Fibroblast of skin of right biceps (primary cell): ENCODE measurements at regions not wholly inside any gene's neighbourhood (a gene's known extent, or its start where the extent isn't known, plus 50 kb on each side); places are given as distances from the start of the nearest gene placed in this dataset.
"Not testable (repeated sequence)": the region's sequence is repeated elsewhere in the genome, so short reads cannot be mapped to it uniquely, and the experiment has no call there.

Experiments used
- DNase-seq: peaks from one replicate; pipeline ENCODE4 v3.0.0-alpha.2; 2013

- DNase-seq: no peak
These were observed 54.9 kb downstream of the NKX2-1 start for GRCh38 chr14:36465178-36465577.

GRCh38 chr14:36462890-36463289, 57.1 kb downstream of the NKX2-1 start:
- no peak for DNase-seq

DNA sequence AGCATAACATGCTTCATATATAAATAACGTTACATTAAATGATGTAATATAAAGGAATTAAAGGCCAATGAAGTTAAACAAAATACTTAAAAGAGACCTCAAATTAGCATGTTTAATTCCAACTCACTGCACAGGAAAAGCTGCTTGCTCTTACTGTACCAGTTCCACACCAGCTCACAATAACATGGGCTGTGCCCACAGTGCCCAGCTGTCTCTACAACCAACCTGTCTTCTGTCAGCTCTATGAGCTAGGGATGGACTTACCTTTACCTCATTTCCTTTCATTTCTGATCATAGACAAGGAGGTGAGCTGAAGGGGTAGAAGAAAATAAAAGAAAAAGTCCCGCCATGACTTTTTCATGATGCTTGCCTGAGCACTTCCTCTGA, 64.8 kb downstream of the NKX2-1 start:
- DNase-seq: no peak

DNA sequence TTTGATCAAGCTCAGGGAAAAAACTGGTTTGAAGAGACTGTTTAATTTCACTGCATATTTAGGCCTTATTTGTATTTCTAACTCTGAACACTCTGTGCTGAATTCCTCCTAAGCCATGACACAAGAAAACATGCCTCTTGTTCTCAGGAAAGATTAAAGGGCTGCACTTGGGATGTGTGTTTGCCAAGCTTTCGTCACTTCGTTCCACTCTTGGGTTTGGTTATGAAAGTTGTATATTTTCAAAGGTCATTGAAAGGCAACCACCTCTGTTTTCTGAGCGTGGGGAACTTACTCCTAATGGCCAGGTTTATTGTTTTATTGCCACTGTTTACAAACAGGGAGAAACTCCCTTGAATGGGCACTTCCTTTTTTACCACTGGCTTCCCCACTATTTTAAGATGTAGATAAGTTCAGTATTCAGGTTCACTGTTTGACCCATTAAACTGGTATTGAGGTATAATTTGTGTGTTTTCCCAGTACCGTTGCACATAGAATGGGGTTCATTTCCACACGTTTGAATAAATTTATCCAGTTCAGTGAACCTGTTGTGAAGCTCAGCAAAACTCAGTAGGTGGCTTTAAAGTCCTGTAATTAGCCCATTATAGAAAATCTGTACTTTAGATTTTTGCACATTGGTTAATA, 65.3 kb downstream of the NKX2-1 start:
- no peak for DNase-seq

GRCh38 chr14:36452860-36453259, 67.2 kb downstream of the NKX2-1 start:
- DNase-seq: no peak

- no peak for DNase-seq
These were observed 68.5 kb downstream of the NKX2-1 start for GRCh38 chr14:36451310-36452065.

- DNase-seq: no peak
These were observed 69.5 kb downstream of the NKX2-1 start for GRCh38 chr14:36450550-36450949.

DNA sequence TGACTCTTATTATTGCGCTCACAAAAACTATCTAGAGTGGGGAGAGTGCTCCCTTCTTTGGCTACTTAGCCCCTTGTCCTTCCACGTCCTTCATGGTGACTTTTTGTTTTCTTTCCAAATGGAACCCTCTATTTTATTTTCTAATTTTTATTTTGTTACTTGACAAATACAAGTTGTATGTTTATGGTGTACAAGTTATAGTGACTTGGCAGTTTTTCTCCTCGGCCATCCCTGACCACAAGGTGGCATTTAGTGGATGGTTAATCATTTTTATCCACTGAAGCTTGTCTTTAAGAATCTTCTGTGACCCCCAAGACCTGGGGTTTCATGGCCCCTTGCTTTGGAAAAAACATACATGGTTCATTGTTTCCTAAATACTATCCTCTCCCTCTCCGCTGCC, 70.1 kb downstream of the NKX2-1 start:
- DNase-seq: no peak

DNA sequence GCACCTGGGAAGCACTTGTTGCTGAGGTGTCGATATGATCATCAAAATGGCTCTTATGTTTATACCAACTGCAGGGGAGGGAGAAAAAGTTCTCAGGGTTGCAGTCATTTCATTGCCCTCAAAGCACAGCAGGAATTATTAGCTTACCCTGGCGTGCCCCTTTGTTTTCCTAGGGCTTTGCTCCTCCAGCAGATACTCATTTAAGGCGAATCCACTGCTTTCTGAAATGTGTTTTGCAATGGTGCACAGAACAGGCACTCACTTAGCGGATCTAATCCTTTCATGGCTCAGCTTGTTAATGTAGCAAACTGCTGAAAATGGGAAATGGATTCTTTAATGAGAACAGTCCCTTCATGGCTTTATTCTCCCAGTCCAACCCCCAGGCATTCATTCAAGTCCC, 76.7 kb downstream of the NKX2-1 start:
- DNase-seq: no peak

DNA sequence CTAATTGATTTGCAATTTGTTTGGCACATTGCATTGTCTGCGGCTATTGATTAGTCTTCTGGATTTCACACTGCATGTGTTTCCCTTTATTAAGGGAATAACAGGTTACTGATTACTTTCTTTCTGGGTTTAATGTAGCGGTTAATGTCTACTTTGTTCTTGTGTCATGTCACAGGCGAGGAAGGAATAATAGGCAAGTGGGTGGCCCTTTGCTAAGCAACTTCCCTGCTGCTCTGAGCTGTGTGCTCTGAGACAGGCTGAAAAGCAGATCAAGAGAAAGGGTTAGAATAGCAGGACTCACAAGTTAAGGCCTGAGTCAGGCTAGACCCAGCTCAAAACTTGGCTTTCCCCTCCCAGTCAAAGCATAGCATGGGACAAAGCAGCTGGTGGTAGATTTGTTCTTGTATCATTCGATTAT, 77.2 kb downstream of the NKX2-1 start:
- DNase-seq: no peak

DNA sequence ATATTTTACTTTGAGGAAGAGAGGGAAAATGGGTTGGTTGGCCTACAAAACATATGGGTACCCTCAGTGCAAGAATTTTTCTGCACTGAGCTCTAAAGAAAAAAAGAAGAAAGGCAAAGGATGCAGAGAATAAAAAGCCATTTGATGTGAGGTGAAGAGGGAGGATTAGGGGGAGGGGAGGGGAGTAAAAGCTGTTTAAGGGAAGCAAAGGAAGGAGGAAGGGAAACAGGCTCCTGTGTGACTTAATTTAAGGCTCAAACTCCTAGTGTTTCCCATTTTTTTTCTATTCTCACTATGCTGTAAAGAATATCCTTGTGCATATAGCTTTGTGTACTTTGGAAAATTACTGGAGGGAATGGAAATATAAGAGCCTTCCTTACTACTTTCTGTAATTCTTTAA, 78.7 kb downstream of the NKX2-1 start:
- no peak for DNase-seq

GRCh38 chr14:36439766-36440165, 80.3 kb downstream of the NKX2-1 start:
- no peak for DNase-seq

DNA sequence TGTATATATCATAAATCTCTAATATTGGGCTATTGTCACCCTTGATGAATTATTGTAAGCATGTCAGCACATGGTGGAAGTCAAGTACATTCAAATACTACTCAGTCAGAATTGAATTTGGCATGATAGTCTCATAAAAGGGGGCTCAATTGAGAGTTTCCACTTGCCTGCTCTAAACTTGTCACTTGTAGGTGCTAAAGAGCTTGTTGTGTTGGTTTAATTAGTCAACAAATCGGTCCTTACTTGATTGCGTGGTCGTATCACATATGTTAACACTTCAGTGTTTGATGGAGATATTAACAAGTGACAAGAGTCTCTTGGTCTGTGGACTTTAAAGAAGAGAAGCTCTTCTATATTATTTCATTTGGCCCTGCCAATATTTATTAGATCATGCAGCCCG, 81.1 kb downstream of the NKX2-1 start:
- DNase-seq: no peak

DNA sequence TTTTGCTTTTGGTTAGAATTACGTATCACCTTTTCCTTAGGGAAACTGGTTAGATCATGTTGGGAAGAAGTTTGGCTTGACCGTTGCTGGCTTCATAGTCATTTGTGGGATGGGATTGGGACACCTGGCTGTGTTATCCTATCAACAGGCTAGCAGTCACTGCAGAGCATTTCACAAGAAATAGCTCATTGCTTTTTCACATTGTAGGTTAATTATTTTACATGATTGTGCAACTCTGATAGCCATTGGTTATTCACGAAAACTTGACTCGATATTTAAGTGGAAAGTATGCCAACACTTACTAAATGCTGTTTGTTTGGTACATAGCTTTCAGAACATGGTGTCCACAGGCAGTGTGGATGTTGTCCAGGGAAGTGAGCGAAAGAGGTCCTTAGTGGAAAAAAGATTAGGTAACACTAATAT, 89.4 kb downstream of the NKX2-1 start:
- DNase-seq: no peak

DNA sequence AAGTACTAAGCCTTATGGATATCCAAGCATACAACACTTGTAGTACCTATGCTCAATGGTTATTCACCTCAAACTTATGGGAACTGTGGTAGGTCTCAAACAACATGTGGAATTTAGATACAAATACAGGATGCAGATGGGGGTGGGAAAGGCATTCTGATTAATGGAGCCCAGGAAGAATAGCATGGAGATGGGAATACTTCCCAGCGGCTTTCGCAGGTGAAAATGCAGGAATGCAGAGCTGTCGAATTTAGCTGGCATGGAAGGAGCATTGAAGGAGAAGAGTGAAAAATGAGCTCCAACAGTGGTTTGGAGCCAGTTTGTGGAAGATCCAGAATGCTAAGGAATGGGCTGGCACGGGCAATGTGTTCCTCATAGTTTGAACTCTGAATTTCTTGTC, 89.9 kb downstream of the NKX2-1 start:
- DNase-seq: no peak

DNA sequence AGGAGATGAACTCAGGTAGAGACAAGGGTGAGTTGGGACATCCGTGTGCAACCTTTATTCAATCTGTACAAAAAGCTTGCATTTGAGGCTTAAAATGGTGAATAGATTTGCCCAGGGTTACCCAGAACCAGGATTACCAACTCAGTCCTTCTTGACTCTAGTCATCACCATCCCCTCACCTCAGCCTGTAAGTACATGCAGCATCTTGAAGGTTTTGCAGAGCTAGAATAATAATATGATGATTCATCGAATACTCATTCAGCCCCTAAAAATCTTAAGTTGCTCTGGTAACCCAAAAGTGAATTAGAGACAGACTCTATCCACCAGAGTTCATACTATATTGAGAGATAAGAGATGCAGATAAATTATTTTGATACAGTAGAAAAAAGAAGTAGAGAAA, 90.3 kb downstream of the NKX2-1 start:
- no peak for DNase-seq

DNA sequence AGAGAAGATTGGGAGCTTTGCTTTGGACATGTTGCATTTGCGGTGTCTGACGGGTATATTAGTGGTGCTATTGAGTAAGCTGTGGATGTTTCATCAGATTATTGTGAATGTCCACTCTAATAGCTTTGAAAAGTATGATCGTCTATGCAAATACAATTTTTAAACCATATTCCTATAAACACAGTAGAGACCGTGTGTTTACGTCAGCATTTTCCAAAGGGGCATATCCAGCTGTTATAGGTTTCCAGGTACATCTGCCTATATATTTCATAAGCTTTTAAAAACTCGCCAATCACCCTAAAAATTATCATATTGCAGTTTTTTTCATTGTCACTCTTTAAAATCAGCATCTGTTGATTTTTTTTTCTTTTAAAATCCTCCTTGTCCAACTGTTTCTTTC, 91.7 kb downstream of the NKX2-1 start:
- DNase-seq: no peak

DNA sequence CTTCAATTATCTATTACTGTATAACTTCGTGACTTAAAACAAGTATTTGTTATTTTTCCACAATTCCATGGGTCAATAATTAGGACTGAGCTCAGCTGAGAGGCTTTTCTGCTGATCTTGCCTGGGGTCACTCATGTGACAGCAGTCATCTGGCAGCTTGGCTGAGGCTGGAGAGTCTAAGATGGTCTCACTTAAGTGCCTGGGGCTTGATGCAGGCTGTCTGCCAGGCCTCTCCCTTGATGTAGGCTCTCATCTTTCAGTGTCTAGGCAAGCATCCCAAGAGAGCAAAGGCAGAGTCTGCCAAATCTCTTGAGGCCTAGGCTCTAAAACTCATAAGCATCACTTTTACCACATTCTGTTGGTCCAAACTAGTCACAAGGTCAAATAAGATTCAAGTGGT, 93.2 kb downstream of the NKX2-1 start:
- DNase-seq: no peak

GRCh38 chr14:36426113-36426512, 93.9 kb downstream of the NKX2-1 start:
- DNase-seq: no peak

GRCh38 chr14:36424478-36425102, 95.4 kb downstream of the NKX2-1 start:
- DNase-seq: no peak

DNA sequence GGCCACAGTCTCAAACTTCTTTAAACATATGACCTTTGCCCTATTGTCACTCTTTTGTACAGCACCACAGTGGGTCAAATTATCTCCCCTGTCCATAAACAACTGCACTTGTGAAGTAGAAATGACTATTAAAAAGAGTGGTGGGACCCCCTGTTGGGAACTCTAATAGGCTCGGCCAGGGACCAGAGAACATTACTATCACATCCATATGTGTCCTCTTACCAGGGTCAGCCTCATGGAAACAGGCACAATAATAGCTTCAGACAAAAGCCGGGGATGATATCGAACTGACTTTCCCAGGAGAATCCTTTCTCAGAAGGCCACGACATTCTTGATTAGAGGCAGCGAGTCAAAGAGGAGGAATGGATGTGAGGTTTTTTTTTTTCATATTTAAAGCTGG, 96.6 kb downstream of the NKX2-1 start:
- no peak for DNase-seq

DNA sequence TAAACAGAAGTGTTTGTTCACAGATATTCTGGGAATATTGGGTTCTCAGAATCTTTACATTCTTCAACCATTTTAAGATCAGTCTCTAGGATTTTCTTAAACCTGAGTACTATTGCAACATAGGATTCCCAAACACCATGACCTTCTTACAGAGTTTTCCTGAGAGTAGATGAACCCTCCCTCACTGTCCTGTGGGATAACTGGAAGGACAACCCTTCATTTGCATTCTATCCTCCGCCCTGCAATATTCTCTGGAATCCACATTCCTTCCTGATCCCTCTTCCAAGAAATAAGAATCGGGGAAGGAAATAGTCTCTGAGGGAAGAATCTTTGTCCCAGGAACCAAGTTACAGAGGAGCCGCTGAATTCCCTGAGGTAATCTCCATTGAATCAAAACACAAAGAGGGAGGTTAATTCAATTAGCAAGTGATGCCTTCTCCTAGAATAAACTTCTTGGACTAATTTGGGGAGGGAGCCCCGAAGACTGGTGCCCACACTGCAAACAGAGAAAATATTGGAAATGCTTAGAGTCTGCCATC, 99.8 kb upstream of the MBIP start:
- DNase-seq: no peak

DNA sequence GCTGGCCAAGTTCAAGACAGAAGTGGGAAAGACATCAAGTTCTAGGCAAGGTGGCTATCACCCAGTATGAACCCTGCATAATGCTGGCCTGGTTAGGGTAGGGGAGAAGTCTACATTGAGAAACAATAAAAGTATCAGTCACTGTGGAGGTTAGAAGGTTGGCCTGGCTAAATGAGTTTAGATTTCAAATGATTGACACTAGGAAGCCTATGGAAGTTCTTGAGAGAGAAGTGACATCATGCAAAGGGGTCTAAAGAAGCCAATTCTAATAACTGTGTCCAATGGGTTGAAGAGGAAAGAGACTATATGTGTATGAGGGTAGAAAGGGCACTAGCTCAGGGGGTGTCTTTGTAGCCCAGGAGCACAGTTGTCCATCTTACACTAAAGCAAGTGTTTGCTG, 98.5 kb upstream of the MBIP start:
- no peak for DNase-seq

- not testable (repeated sequence) for DNase-seq
These were observed 91.5 kb upstream of the MBIP start for GRCh38 chr14:36411951-36412350.
